Psoas muscle (tissue), 7 donors: ENCODE measurements at regions not wholly inside any gene's neighbourhood (a gene's known extent, or its start where the extent isn't known, plus 50 kb on each side); places are given as distances from the start of the nearest gene placed in this dataset.

ENCODE experiments used
- ATAC-seq, 4 donors: fragments of 200-7000 bp; cut with Tn5 transposase; one replicate each; pipeline ENCODE4 v1.9.1; 2020; ENCODE audit warnings: moderate library complexity in 3 of 4, mild to moderate bottlenecking in 2 of 4
- DNase-seq, 2 donors: peaks; one replicate each; pipeline ENCODE4 v3.0.0-alpha.2; 2020
- H3K27ac ChIP-seq: fragments of 200-600 bp; one replicate; pipeline ENCODE4 v1.8.0; 2022
- H3K27me3 ChIP-seq, 3 donors: fragments of 200-600 bp in 1 of 3; one replicate each; pipeline versions ENCODE4 v1.6.1 to v1.8.0; 2013 to 2022; ENCODE audit warnings: low read length in 2 of 3, mild to moderate bottlenecking in 2 of 3, moderate library complexity in 1 of 3; ENCODE audit not compliant: insufficient read depth in 3 of 3
- H3K36me3 ChIP-seq, 2 donors: fragments of 200-600 bp in 1 of 2; one replicate each; pipeline versions ENCODE4 v1.6.1 to v1.8.0; 2013 to 2022; ENCODE audit warnings: low read depth in 1 of 2, mild to moderate bottlenecking in 1 of 2, moderate library complexity in 1 of 2; ENCODE audit not compliant: insufficient read depth in 1 of 2
- H3K4me1 ChIP-seq: fragments of 200-600 bp; one replicate; pipeline ENCODE4 v1.8.0; 2022
- H3K4me3 ChIP-seq: fragments of 200-600 bp; one replicate; pipeline ENCODE4 v1.8.0; 2022; ENCODE audit warnings: mild to moderate bottlenecking
- H3K9me3 ChIP-seq: fragments of 200-600 bp; one replicate; pipeline ENCODE4 v1.8.0; 2022
- WGBS, 3 donors: extraction: QIAGEN DNeasy Blood & Tissue Kit; methylation state at CpG; one replicate each; pipeline versions ENCODE4 v1.1.6 to v1.1.7; 2013; 5-methylcytosine and 5-hydroxymethylcytosine counted together
- intact Hi-C, 2 donors: fragments of 100-400 bp; cut with DNase I; formaldehyde crosslinking; loops; one replicate each; pipeline versions ENCODE4 v1.11.0 to v1.14.2; 2022
- TF ChIP-seq, protein P1 (sequence below): fragments of 200-600 bp; IDR thresholded peaks from one replicate; pipeline ENCODE4 v1.8.0; 2022; ENCODE audit warnings: antibody characterized with exemption
- donor health status: healthy with polysubstance abuse.
- donor health status: DM: no; HTN: no; CAD: no; lungs with moderate emphysema.
- donor health status: Bipolar disorder and iron deficiency.
- donor health status: healthy.
- donor health status: DM: yes; HTN: yes; CAD: no.
- donor health status: DM: no; HTN: no; CAD: no.
- donor health status: DM: yes; HTN: yes; CAD: no.

DNA sequence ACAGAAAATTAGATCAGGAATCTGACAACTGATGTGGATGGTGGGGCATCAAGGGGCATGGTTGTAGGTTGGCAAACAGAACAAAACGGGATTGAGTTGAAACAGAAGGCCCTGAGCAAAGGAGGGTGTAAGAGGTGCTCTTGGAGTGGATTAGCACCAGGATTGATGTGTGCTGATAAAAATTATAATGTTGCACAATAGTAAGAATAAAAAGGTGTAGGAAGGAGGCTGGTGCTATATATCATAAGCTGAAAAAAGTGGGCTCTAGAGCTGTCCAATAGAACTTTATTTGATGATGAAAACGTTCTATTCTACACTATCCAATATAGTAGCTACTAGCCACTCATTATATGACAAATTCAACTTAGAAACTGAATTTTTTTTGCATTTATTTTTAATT is 263.1 kb upstream of the GYPC start:
- DNase-seq (no peak), ATAC-seq (no peak)
- TF ChIP-seq, protein P1, sequence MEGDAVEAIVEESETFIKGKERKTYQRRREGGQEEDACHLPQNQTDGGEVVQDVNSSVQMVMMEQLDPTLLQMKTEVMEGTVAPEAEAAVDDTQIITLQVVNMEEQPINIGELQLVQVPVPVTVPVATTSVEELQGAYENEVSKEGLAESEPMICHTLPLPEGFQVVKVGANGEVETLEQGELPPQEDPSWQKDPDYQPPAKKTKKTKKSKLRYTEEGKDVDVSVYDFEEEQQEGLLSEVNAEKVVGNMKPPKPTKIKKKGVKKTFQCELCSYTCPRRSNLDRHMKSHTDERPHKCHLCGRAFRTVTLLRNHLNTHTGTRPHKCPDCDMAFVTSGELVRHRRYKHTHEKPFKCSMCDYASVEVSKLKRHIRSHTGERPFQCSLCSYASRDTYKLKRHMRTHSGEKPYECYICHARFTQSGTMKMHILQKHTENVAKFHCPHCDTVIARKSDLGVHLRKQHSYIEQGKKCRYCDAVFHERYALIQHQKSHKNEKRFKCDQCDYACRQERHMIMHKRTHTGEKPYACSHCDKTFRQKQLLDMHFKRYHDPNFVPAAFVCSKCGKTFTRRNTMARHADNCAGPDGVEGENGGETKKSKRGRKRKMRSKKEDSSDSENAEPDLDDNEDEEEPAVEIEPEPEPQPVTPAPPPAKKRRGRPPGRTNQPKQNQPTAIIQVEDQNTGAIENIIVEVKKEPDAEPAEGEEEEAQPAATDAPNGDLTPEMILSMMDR = no peak
- no peaks in the 10 kb centered on the region for H3K36me3 ChIP-seq
- H3K4me1 ChIP-seq = no peaks in the 10 kb centered on the region
- intact Hi-C loops = no loop called here
- H3K27me3 ChIP-seq = no peaks in the 10 kb centered on the region
- H3K27ac ChIP-seq = no peak overlapping the region
- H3K4me3 ChIP-seq = no peak overlapping the region
- H3K9me3 ChIP-seq = no peaks in the 10 kb centered on the region
- 60 to 74% (median 72%) methylated on average over 2 of the region's 2 CpGs for WGBS, 3 donors

DNA sequence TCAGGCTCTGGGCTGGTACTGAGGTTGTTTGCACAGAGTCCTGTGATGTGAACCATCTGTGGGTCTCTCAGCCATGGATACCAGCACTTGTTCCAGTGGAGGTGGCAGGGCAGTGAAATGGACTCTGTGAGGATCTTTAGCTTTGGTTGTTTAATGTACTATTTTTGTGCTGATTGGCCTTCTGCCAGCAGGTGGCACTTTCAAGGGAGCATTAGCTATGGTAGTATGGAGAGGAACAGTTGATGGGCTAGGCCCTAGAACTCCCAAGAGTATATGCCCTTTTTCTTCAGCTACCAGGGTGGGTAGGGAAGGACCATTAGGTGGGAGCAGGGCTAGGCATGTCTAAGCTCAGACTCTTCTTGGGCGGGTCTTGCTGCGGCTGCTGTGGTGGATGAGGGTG is 257.0 kb upstream of the GYPC start:
- WGBS, 3 donors = 92 to 100% (median 98%) methylated on average over 2 of the region's 2 CpGs
- Histone ChIP-seq H3K27me3 (no peaks in the 10 kb centered on the region), H3K36me3 (no peaks in the 10 kb centered on the region), H3K9me3 (no peaks in the 10 kb centered on the region), H3K4me1 (no peaks in the 10 kb centered on the region), H3K4me3 (no peak overlapping the region), H3K27ac (no peak overlapping the region)
- no peak for DNase-seq
- intact Hi-C loops = no loop called here
- ATAC-seq = no peak
- TF ChIP-seq, protein P1 = no peak

DNA sequence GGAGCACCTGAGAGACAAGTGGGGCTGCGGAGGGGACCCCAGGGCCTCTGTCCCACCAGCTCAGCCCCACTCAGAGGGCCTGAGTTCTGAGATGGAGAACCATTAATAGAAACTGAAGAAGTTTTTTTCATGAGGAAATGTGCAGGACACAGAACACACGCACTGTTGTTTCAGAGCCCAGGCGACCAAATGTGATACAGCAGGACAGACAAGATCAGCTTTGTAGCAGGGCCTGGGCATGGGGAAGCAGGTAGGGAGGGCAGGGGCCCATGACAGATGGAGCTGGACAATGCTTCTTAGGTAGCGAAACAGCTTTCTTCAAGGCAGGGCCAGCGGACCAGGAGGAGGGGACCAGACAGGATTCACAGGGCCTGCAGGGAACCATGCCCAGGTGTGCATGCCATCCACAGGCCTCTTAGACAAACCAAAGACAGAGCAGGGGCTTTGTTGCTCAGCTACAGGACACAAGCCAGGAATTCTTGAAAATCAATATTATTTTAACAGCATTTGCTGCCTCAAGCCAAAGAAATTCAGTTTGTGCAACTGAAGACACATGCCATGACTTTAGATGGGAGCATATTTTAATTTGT is 252.8 kb upstream of the GYPC start:
- intact Hi-C loops = no loop called here
- ATAC-seq (no peak), DNase-seq (no peak)
- no peaks in the 10 kb centered on the region for H3K9me3 ChIP-seq
- no peaks in the 10 kb centered on the region for H3K4me1 ChIP-seq
- no peak overlapping the region for H3K27ac ChIP-seq
- H3K36me3 ChIP-seq = no peaks in the 10 kb centered on the region
- peaks cover 0 to 3% (median 0%) of the 10 kb centered on the region in 3 donors for H3K27me3 ChIP-seq
- WGBS, 3 donors = 92 to 99% (median 95%) methylated on average over 5 of the region's 5 CpGs
- TF ChIP-seq, protein P1 = no peak
- H3K4me3 ChIP-seq = no peak overlapping the region

DNA sequence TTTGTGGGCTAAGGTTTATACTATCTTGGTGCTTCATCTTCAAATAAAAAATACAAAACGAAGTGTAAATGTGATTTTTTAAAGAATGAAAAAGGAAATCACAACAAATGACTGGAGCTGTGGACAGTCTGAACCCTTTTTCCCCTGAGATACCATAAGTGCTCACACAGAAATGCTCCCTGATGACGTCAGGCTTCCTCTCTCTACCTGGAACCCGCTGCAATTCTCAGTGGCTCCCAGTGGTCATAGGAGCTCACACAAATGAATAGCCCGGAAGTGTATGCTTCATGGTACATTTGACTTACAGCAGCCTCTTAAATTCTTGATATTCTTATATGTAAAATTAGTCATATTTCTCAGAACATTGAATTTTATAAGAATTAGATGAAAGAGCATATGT is 249.7 kb upstream of the GYPC start:
- 55 to 65% (median 61%) methylated on average over 4 of the region's 4 CpGs for WGBS, 3 donors
- H3K4me3 ChIP-seq = no peak overlapping the region
- H3K36me3 ChIP-seq = no peaks in the 10 kb centered on the region
- DNase-seq = no peak
- no peaks in the 10 kb centered on the region for H3K4me1 ChIP-seq
- TF ChIP-seq, protein P1 = no peak
- intact Hi-C loops = no loop called here
- H3K27me3 ChIP-seq = peaks cover 0 to 3% (median 0%) of the 10 kb centered on the region in 3 donors
- H3K27ac ChIP-seq = no peak overlapping the region
- no peak for ATAC-seq
- H3K9me3 ChIP-seq = no peaks in the 10 kb centered on the region

DNA sequence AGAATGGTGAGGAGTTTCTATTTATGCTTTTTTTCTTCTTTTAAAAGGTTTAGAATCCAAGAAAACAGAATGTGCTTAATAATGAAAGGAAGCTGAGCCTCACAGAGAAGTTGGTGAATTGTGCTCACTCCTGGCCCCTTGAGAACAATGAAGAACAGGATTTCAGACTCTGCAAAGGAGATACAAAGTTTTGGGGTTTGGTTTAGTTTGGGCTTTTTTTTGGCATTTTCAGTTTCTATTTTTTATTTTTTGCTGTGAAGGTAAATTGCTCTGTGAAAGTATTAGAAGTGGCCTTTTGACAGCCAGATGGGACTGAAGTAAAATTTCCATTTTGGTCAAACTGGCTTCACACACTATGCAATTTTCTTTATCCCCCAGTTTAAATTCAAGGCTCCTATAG is 247.3 kb upstream of the GYPC start:
- Histone ChIP-seq H3K4me1 (no peaks in the 10 kb centered on the region), H3K27ac (no peak overlapping the region), H3K27me3 (peaks cover 0 to 3% (median 0%) of the 10 kb centered on the region in 3 donors), H3K36me3 (no peaks in the 10 kb centered on the region), H3K4me3 (no peak overlapping the region), H3K9me3 (no peaks in the 10 kb centered on the region)
- TF ChIP-seq, protein P1 = no peak
- ATAC-seq = no peak
- intact Hi-C loops = no loop called here
- DNase-seq = no peak
